Tibial artery (tissue), 4 donors: ENCODE measurements at regions not wholly inside any gene's neighbourhood (a gene's known extent, or its start where the extent isn't known, plus 50 kb on each side); places are given as distances from the start of the nearest gene placed in this dataset.

Experiments
- DNase-seq, 2 donors: peaks; one replicate each; pipeline ENCODE4 v3.0.0-alpha.2; 2019
- H3K27ac ChIP-seq, 2 donors: fragments of 200-600 bp; sonication (generic) in 1 of 2; 1 replicate in 1 of 2; 2 replicates in 1 of 2; pipeline ENCODE4 v1.5.1; 2018 to 2019; ENCODE audit warnings: mild to moderate bottlenecking in 1 of 2
- H3K27me3 ChIP-seq, 2 donors: fragments of 200-600 bp; sonication (generic) in 1 of 2; one replicate each; pipeline versions ENCODE4 v1.5.1 to v1.6.0; 2016 to 2019
- H3K36me3 ChIP-seq, 3 donors: fragments of 200-600 bp; sonication (generic) in 2 of 3; one replicate each; pipeline ENCODE4 v1.5.1; 2016 to 2019; ENCODE audit warnings: mild to moderate bottlenecking in 2 of 3
- H3K4me1 ChIP-seq, 4 donors: fragments of 200-600 bp; sonication (generic) in 2 of 4; 1 replicate in 3 of 4; 2 replicates in 1 of 4; pipeline ENCODE4 v1.5.1; 2016 to 2019
- H3K4me3 ChIP-seq, 2 donors: fragments of 200-600 bp; sonication (generic) in 1 of 2; 1 replicate in 1 of 2; 2 replicates in 1 of 2; pipeline ENCODE4 v1.5.1; 2018 to 2019; ENCODE audit warnings: mild to moderate bottlenecking in 2 of 2
- H3K9me3 ChIP-seq, 3 donors: fragments of 200-600 bp; sonication (generic) in 1 of 3; one replicate each; pipeline ENCODE4 v1.5.1; 2016 to 2019
- intact Hi-C: fragments of 100-400 bp; cut with DNase I; formaldehyde crosslinking; loops from one replicate; pipeline ENCODE4 v1.15.0; 2023; ENCODE audit warnings: low total_unique reads
- TF ChIP-seq, protein P1 (sequence below), 2 experiments: fragments of 200-600 bp in 1 of 2; fragments of 450-650 bp in 1 of 2; IDR thresholded peaks; one replicate each; pipeline ENCODE4 v1.5.1; 2017 to 2019; ENCODE audit warnings: antibody characterized with exemption in 2 of 2, mild to moderate bottlenecking in 1 of 2, moderate library complexity in 1 of 2

DNA sequence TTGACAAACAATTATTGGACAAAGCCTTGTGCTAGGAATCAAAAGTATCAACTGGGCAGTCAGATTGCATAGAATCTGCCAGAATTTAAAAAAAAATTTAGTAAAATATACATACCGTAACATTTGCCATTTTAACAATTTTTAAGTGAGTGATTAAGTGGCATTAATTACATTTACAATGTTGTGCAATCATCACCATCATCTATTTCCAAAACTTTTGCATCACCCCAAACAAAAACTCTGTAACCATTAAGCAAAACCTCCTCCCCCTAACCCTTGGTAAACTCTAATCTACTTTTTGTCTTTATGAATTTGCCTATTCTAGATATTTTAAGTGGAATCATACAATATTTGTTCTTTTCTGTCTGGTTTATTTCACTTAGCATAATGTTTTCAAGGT lies 182.8 kb downstream of the LMO4 start:
- TF ChIP-seq, protein P1, sequence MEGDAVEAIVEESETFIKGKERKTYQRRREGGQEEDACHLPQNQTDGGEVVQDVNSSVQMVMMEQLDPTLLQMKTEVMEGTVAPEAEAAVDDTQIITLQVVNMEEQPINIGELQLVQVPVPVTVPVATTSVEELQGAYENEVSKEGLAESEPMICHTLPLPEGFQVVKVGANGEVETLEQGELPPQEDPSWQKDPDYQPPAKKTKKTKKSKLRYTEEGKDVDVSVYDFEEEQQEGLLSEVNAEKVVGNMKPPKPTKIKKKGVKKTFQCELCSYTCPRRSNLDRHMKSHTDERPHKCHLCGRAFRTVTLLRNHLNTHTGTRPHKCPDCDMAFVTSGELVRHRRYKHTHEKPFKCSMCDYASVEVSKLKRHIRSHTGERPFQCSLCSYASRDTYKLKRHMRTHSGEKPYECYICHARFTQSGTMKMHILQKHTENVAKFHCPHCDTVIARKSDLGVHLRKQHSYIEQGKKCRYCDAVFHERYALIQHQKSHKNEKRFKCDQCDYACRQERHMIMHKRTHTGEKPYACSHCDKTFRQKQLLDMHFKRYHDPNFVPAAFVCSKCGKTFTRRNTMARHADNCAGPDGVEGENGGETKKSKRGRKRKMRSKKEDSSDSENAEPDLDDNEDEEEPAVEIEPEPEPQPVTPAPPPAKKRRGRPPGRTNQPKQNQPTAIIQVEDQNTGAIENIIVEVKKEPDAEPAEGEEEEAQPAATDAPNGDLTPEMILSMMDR (IDR thresholded peaks at IDR 0.05): no peak
- H3K27ac ChIP-seq: no peak overlapping the region
- DNase-seq: no peak

DNA sequence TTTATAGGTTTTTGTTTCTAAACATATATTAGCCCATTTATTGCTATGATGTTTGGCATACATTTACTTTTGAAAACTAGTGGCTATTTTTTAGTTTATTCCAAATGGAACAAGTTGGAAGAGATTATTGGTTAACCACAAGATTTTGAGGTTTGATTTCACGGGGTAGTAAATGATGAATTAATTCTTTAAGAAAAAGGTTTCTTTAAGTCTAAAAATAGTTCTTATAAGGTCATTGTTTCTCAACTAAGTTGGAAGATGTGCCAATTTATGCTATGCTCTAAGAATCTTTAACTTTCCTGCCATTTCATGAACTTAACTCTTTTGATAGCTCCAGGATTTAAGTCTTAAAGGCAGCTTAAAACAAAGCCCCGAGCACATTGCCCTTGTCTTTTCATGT lies 183.8 kb downstream of the LMO4 start:
- no peak for DNase-seq
- Histone ChIP-seq H3K9me3 (no peaks in the 10 kb centered on the region), H3K27ac (peak overlapping the region in 1 of 2 donors; percentile 8), H3K27me3 (no peaks in the 10 kb centered on the region), H3K4me1 (peaks cover 0 to 52% (median 11%) of the 10 kb centered on the region in 4 donors), H3K4me3 (no peak overlapping the region), H3K36me3 (no peaks in the 10 kb centered on the region)
- TF ChIP-seq, protein P1 (IDR thresholded peaks at IDR 0.05): no peak
- intact Hi-C loops: no loop called here

More for the DNA sequence above, 182.8 kb downstream of the LMO4 start:
- H3K4me3 ChIP-seq: no peak overlapping the region
- H3K36me3 ChIP-seq: no peaks in the 10 kb centered on the region
- peaks cover 0 to 51% (median 11%) of the 10 kb centered on the region in 4 donors for H3K4me1 ChIP-seq
- H3K27me3 ChIP-seq: no peaks in the 10 kb centered on the region
- no peaks in the 10 kb centered on the region for H3K9me3 ChIP-seq
- intact Hi-C loops: no loop called here

DNA sequence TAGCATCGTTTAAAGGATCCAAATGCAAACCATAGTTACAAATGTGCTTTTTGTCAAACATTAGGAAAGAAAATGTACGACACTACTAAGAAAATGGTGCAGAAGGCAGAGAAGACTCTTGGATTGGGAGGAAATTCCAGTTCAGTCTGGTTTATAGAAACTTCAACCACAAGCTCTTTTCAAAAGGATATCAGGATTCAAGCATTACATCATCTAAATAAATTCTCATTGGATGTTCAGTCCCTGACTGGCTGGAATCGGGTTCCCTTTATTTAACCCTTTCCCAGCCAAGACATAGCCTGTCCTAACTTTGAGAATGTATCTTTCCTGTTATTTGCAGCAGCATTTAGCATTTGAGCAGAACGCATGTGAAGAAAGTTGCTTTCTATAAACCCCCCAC lies 184.6 kb downstream of the LMO4 start:
- DNase-seq: no peak
- TF ChIP-seq, protein P1 (IDR thresholded peaks at IDR 0.05): no peak
- Histone ChIP-seq H3K27ac (no peak overlapping the region), H3K4me3 (no peak overlapping the region), H3K36me3 (no peaks in the 10 kb centered on the region), H3K27me3 (no peaks in the 10 kb centered on the region), H3K4me1 (peaks cover 0 to 50% (median 6%) of the 10 kb centered on the region in 4 donors), H3K9me3 (no peaks in the 10 kb centered on the region)
- intact Hi-C loops: no loop called here

DNA sequence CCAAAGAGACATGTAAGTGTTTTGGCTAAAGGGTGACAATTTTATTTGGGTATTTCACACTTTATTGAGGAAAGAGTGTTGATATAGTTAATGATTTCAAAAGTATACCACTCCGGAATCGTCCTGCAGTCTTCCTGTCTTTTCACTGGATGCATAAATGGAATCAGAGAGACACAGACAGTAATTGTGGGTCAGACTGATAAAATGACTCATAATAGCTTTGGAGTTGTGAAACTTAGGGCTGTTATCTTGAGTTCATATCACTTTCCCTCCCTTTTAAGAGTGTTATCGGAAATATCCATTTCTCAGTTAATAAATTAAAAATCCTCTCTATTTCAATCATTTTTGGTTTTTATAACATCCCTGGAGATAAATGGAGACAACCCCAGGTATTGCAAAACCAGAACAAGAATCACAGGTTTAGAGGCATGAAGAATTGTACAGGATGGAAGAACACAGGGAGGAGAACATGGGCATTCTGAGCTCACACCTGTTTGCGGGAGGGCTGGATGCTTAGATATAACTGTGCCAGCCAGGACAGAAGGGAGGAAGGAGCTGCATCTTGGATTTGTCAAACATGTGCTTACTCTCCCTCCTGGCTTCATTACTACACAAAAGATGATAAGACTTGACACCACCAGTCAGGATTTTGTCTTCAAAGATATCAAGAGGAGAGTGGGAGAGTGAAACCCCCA lies 185.4 kb downstream of the LMO4 start:
- no peak overlapping the region for H3K4me3 ChIP-seq
- peak overlapping the region in 1 of 2 donors; percentile 62 for H3K27ac ChIP-seq
- H3K27me3 ChIP-seq: no peaks in the 10 kb centered on the region
- H3K9me3 ChIP-seq: no peaks in the 10 kb centered on the region
- no peaks in the 10 kb centered on the region for H3K36me3 ChIP-seq
- H3K4me1 ChIP-seq: peaks cover 0 to 43% (median 4%) of the 10 kb centered on the region in 4 donors
- intact Hi-C loops: no loop called here
- no peak for DNase-seq
- TF ChIP-seq, protein P1 (IDR thresholded peaks at IDR 0.05): no peak

DNA sequence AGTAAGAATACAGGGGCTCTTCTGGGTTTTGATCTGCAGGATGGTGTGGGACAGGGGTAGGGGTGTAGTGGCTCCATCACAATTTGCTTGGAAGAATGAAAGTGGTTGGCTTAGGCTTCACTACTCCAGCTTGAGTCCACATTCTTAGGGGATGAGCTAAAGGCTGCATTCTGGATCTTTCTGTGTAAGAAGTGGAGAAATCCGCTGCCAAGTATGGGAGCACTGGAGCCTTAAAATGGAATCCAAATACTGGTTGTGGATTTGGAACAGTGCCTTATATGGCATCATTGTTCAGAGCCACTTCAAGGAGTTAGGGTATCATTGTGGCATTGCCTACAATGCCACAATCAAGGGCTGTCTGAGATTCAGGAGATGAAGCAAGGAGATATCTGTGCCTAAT lies 187.1 kb downstream of the LMO4 start:
- Histone ChIP-seq H3K27me3 (no peaks in the 10 kb centered on the region), H3K36me3 (no peaks in the 10 kb centered on the region), H3K9me3 (no peaks in the 10 kb centered on the region), H3K4me1 (peaks cover 0 to 52% (median 4%) of the 10 kb centered on the region in 4 donors), H3K27ac (peak overlapping the region; percentile 34 to 62), H3K4me3 (no peak overlapping the region)
- intact Hi-C loops: no loop called here
- DNase-seq: no peak
- TF ChIP-seq, protein P1 (IDR thresholded peaks at IDR 0.05): no peak
